HG03442 (cell line): ENCODE measurements at regions not wholly inside any gene's neighbourhood (a gene's known extent, or its start where the extent isn't known, plus 50 kb on each side); places are given as distances from the start of the nearest gene placed in this dataset.

Source experiments
- ATAC-seq: cut with Tn5 transposase; IDR thresholded peaks from one replicate; pipeline ENCODE4 v1.9.1; 2021; ENCODE audit warnings: mild to moderate bottlenecking, moderate library complexity; ENCODE audit not compliant: unreplicated experiment

DNA sequence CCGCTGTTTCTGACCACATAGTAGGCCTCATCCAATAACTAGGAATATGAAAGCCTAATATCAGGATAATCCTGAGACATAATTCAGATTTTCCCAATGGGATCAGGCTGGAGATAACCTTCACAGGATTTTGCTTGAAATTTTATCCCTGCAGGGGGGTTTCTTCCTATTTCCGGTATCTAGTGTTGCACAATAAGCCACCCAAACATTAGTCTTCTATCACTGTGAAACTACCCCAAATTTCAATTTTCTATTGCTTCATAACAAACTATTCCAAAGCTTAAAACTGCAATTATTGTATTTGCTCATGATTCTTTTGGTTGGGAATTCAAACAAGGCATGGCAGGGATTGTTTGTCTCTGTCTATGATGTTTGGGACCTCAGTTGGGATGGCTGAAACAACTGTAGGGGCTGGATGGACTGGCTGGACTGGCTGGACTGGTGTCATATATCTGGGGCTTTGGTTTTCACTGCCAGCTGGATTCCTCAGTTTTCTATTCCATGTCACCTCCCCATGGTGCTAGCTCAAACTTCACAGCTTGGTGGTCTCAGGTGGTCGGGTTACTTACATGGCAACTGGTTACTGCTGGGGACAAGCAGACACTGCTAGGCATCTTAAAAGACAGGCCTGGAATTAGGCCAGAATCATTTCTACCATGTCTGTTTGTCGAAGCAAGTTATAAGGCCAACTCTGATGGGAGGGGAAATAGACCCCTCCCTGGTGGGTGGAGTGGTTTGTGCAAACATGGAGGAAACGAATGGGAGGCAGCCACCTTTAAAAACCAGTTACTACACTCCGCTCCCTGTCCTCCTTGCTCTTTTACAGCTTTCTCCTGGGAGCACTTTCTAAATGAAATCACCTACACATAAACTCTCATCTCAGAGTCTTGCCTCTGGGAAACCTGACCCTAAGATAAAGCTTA lies 88.2 kb upstream of the STT3B start:
- ATAC-seq, result no peak

DNA sequence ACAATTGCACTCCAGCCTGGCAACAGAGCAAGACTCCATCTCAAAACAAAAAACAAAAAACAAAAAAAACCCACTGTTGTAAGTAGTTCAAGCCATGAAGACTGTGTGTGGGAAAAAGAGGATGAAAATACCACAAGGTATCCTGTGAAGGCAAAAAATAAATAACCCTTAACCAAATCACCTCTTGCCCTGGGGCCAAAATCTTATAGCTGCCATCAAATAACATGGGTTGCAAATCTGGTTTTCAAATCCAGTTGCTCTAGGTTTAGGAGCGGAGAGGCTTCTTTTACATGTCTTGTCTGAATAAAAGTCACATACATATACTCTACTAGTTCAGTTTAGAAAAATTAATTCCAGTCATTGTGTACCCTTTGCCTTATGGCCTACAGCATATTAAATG lies 87.0 kb upstream of the STT3B start:
- no peak for ATAC-seq

DNA sequence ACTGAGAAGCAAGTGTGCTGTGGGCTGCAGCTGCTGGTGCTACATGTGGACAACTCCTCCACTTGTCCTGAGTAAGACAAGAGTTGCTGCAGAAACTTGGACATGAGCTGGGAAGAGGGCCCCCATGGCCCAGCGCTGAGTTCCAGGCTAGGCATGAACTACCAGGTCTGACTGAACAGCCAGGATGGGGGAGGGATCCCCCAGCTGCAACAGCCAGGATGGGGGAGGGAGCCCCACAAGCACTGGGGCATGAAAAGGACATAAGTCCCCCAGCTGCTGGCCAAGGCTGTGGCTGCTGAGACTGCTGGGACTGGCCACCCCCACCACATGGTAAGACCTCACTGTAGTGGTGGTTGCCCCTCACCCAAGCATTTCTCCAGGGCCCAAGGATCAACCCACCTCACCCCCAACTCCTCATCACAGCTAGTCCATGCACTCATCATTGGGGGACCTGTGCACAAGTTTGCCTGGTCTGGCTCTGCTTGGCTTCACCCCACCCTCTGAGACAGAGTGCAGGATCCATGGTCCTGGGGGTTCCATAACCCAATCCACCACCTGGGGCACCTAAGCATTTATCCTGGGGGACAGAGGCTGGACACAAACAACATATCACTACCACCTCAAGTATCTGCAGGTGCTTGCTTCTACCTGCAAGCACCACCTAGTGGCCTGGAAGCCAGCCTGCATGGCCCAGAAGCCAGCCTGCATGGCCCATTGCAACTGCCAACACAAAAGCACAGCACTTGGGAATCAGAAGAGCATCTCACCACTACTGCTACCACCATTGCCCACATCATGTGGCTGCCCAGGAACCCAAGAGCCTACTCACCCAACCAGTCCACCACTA lies 84.5 kb upstream of the STT3B start:
- ATAC-seq, result no peak

DNA sequence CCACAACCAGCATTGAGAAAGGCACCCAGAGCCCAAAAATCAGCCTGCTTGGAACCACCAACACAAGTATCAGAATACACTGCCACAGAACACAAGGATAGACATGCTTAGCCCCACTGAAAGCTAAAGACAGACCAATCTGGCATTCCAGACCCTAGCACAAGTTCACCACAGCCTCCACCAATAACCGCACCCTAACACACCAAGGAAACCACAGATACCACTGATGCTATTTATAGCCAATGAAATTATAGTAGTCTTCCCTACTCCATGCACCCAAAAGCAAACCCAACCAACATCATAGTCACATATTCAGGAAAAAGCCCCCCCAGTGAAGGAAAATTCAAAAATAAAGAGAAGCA lies 83.9 kb upstream of the STT3B start:
- ATAC-seq, result no peak

DNA sequence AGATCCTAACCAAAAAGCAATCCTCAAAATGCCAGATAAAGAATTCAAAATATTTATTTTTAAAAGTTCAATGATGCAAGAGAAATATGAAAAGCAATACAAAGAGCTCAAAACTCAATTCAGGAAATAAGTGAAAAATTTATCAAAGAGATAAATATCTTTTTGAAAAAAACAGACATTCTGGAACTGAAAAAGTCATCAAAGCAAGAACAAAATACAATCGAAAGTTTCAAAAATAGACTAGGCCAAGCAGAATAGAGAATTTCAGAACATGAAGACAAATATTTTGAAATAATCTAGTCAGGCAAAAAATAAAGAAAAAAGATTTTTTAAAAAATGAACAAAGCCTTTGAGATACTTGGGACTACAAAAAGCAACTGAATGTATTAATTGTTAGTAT lies 83.4 kb upstream of the STT3B start:
- no peak for ATAC-seq

DNA sequence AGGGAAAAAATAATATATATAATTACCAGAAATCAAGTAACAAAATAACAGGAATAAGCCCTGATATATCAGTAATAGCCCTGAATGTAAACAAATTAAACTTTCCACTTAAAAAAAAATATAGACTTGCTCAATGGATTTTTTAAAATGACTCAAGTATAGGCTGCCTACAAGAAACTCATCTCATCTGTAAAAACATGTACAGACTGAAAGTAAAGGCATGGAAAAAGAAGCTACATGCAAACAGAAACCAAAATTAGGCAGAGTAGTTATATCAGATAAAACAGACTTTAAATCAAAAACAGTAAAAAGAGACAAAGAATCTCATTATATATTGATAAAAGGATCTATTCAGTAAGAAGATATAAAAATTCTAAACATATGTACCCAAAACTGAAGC lies 82.4 kb upstream of the STT3B start:
- no peak for ATAC-seq

DNA sequence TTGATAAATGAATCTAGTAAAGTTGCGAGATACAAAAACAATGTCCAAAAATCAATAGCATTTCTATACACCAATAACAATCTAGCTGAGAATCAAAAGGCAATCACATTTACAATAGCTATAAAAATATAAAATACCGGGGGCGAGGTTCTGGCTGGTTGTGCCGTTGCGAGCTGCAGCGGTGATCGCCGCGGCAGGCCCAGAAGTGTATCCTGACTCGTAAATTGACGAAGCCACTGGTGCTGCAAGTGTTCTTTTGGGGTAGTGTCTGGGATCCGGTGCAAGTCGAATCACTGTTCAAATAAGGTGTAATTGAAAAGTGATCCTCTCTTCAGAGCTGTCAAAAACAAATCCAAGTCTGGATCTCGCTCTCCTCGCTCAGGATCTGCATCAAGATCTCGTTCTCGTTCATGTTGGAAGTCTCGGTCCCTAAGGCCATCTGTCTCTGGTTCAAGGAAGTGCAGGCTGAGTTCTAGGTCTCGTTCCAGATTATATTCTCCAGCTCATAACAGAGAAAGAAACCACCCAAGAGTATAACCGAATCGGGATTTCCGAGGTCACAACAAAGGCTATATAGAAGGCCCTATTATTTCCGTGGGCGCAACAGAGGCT lies 80.1 kb upstream of the STT3B start:
- ATAC-seq, result no peak

DNA sequence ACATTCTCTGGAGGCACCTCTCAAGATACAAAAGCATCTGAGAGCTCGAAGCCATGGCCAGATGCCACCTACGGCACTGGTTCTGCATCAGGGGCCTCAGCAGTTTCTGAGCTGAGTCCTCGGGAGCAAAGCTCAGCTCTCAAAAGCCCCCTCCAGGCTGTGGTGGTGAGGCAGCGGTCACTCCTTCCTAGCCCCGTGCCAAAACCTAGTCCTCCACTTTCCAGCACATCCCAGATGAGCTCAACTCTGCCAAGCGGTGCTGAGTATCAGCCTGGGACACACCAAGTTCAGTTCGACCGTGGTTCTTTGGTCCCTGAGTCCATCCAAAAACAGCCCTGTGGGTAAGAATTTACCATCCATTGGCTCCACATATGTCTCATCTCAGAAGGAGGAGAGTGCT lies 79.3 kb upstream of the STT3B start:
- ATAC-seq, result no peak

DNA sequence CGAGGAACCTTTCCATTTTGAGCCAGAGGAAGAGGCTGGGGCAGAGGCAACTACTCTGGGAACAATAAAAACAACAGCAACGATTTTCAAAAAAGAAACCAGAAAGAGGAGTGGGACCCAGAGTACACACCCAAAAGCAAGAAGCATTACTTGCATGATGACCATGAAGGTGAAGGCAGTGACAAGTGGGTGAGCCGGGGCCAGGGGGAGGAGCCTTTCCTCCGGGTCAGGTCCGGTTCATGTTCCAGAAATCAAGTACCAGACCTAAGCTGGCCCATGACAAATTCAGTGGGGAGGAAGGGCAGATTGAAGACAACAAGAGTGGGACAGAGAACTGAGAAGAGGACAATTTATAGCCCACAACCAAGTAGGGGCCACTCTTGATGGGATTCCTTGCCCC lies 77.2 kb upstream of the STT3B start:
- ATAC-seq, result no peak

DNA sequence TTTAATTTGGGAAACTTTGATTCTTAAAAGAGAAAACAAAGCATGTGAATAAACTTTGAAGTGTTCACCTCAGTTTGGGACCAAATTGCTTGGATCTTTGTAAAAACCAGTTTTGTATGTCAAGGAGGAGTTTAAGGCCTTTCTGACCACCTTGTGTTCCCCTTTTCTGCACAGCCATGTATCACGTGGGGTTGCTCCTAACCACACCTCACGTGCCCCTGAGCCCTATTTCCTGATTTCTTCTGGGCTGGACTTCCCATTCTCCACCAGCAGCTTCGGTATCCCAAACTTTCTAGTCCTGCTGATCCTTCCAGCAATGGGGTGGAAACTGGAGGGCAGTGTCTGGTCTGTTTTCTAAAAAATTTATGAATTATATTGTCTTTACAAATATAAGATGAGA lies 76.4 kb upstream of the STT3B start:
- no peak for ATAC-seq

DNA sequence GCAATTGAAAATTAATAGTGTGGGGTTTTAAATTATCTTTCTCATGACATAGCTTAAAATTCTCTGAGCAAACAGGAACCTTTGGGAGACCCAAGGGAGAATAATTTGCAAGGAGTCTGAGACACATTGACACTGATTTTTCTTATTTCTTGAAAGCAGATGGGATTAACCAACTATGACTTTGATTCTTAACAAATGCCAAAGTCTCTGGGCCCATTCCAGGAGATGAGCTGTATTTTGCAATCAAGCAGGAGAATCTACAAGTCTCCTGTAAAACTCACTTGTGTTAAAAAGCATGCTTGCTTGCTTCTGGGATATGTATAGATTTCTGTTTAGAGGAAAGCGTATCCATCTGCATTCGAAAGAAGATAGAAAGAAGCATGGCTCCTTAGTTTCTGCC lies 71.3 kb upstream of the STT3B start:
- no peak for ATAC-seq

DNA sequence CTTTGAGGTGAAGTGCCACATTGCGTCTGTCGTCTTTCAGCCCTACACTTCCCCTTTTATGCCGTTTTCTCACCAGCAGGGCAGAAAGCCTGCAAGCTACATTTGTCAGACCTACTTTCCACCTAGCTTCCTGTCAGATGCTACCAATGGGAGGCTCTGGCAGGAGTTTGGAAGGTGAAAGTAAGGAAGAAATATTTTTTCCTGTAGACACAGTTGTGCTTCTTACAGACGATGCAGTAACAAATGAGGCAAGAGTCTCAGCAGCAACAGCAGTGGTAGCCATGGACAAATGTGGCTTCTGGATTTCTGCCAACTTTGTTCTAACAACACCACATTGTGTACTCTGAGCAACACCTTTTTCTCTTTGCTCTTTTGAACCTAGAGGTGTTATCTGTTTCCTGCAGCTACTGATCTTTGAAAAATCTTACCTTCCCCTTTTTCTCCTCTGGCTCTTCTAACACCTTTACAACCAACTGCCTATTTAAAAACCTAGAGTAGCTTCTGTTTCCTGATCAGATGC lies 70.6 kb upstream of the STT3B start:
- ATAC-seq, result peak; percentile 87

DNA sequence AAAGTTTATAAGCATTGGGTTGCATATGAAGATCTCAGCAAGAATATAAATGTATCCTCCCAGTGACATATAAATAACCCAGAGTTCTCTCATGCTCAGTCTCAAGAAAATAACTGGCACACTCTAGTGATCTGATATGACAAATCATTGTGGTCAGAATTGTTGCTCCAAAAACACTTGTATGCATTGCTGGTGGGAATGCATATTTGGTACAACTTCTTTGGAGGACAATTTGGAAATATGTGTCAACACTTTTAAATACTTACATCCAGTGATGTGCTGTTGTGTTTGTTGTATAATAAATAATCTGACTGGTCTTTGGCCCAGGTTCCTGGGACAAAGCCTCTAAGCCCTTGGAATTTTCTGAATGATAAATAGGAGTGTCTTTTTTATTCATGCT lies 66.7 kb upstream of the STT3B start:
- ATAC-seq, result no peak

DNA sequence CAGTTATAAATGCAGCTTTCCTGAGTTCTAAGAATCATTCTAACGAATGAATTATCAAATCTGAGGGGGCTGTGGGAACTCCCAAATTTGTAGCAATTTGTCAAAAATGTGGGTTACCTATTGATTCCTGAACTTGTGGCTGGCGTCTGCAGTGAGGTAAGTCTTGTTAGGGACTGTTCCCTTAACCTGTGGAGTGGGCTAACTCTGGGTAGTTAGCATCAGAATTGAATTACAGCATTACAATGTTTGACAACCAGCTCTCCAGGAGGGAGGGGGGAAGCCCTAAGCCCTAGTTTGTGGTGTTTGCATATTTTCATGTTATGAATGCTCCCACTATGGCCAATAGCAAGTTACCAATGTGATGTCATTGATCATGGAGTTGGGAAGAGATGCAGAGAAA lies 65.9 kb upstream of the STT3B start:
- no peak for ATAC-seq

DNA sequence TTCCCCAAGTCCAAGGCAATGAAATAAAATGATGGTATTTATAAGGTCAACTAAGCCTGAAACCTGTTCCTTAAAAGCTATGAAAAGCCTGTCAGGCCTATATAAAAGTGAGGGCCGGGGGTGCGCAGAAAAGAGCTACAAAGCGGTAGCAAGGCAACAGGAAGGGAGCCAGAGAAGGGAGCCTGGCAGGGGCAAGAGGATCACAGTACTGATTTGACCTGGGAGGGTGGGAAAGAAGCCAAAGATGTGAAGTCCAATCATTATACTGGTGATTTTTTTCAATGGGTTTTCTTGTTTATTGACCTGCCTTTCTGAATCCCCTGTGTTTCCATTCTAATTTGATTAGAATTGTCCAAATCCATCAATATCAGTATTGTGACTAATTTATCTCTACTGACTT lies 64.3 kb upstream of the STT3B start:
- no peak for ATAC-seq

DNA sequence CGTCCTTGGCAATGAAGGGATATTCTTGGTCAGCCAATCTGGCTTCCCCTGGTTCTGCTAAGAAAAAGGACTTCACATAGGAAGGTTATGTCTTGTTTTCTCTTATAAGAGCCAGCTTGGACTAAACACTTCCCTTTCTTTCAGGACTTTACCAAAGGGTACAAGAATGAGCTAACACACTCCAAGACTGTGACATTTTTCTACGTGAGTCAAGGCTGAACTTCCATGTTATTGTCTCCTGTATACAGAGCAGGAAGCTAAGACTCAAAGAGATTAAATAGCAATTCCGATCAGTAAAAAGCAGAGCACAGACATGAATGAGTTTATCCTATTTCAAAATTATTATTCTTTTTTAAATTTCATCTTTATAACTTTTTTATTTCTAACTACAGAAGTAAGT lies 63.3 kb upstream of the STT3B start:
- no peak for ATAC-seq

DNA sequence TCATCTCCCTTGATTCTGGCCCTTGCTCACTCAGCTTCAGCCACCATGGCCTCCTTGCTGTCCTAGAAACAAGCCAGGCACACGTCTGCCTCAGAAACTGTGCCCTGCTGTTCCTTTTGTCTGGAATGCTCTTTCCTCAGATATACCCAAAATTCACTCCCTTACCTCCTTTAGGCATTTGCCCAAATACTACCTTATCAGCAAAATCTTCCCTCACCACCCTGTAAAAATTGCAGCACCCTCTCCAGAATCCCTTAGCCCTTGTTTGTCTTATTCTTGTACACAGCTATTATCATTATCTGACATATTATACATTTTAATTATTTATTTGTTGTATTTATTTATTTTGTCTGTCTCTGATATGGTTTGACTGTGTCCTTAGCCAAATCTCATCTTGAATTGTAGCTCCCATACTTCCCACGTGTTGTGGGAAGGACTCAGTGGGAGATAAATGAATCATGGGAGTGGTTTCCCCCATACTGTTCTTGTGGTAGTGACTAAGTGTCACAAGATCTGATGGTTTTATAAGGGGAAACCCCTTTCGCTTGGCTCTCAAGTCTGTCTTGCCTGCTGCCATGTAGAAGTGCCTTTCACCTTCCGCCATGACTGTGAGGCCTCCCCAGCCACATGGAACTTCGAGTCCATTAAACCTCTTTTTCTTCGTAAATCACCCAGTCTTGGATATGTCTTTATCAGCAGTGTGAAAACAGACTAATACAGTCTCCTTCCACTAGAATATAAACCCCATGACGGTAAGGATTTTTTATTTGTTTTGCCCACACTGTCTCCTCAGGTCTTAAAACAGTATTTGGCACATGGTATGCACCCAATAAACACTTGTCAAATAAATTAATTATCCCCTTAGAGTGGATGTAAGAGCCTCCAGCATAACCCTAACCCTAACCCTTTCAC lies 60.0 kb upstream of the STT3B start:
- no peak for ATAC-seq

DNA sequence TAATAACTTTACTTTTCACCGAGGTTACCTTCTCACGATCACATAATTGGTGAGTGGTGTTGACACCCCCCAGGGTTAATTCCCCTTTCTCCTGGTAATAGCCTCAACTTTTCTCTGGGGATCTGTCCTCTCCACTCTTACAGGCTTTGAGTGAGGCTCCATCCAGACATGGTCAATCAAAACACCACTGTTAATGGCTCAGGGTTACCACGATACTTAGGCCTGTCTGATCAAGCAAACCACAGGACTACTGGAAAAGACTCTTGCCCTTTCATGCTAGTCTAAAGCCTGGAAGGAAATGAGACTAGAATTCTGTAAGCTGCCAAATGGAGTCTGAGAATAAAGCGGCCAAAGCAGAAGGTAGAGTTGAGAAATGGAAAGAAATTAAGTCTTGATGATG lies 56.5 kb upstream of the STT3B start:
- no peak for ATAC-seq

DNA sequence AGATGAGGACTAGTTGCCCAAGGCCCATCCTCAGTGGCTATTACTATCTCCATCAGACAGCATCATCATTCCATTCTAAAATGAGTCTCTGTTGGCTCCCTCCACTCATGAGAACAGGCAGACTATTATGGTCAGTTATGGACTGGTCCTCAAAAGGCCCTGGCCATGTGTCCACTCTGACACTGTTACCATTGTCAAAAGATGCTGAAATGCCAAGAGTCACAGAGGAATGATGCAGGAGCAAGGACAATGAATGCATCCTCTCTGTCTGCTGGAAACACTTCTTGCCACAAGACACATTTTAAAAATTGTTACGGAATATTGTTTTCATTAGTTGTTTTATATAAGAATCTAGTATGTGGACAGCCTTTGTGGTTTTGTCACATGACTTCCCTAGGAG lies 53.3 kb upstream of the STT3B start:
- no peak for ATAC-seq

DNA sequence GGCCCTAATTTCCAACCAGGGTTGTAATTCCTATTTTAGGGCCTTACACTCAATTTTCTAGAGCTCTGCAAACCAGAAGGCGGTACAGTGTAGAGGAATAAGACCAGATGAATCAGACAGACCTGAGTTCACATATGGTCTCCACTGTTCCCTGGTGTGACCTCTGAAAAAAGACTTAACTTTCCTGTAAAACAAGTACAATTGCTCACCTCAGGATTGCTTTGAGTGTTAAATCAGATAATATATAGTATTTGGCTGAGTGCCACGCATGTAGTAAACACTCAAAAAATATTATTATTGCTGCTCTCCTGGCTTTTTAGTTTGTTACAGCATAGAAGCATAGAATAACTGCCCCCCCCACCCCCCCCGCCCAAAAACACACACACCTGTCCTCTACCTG lies 51.0 kb upstream of the STT3B start:
- ATAC-seq, result no peak
